ENCODE measurements at regions not wholly inside any gene's neighbourhood (a gene's known extent, or its start where the extent isn't known, plus 50 kb on each side); places are given as distances from the start of the nearest gene placed in this dataset.

DNA sequence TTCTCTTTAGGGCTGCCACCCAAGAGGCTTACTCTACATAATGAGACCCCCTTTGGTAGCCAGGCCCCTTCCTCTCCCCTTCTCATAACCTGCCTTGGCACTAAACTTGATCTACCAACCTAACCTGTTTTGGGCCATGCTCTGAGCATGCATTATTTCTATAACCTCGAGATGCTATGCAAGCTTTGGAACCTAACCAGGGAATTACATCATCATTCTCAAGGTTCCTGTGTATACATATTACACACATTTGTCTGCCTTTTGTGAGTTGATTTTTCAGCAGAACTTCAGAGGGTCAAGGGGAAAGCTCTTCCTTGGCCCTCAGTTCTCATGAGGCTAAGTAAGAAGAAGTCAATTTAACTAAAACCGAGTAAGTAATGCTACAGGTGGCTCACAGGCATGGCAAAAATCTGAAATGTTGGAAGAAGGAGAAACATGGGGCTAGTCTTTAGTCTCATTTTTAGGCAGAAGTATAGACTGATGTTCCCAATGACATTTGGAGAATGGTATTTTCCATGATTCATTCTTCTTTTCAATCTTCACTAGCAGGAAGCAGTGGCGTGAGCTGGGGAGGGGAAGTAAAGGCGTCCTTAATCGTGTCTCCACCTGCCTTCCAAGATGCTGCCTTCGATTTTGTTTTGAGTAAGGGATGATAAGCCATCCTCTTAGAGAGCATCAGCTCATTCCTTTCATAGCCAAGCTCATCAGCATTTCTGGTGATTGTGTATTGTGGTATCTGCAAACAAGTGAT is 308.4 kb downstream of the ABCC12 start:
- ChIA-PET POLR2A (no interaction called here), CTCF (ENCODE audit: low intra/inter-chr PET ratio) (no interaction called here)
- BruUV-seq (replicated peaks), result no TSS peak
- Histone ChIP-seq H2AFZ (ENCODE audit: low read depth, low read length) (no peak overlapping the region), H3K4me2 (ENCODE audit: insufficient read depth, low read length) (no peak overlapping the region), H3K27ac (ENCODE audit: extremely low read depth, low read depth, low read length) (no peak overlapping the region), H3K9me1 (ENCODE audit: control insufficient read depth, insufficient read depth, low read length) (no peaks in the 10 kb centered on the region), H3K79me2 (ENCODE audit: control insufficient read depth, insufficient read depth, low read length) (no peaks in the 10 kb centered on the region), H3K4me3 (no peak overlapping the region), H3K4me1 (replicated peaks in 1 of 2; ENCODE audit: control insufficient read depth in 2 of 2, insufficient read depth in 2 of 2, low read length in 2 of 2) (no peaks in the 10 kb centered on the region), H3K27me3 (ENCODE audit: control insufficient read depth in 2 of 2, insufficient read depth in 2 of 2, low read length in 2 of 2) (no peaks in the 10 kb centered on the region), H3K9ac (ENCODE audit: insufficient read depth in 1 of 2, low read depth in 2 of 2, low read length in 2 of 2) (no peak overlapping the region), H4K20me1 (replicated peaks; ENCODE audit: control insufficient read depth, insufficient read depth, low read length) (no peaks in the 10 kb centered on the region; the same call in 1 of the 2 replicates), H3K9me3 (replicated peaks; ENCODE audit: control insufficient read depth, insufficient read depth, low read depth, low read length) (no peaks in the 10 kb centered on the region), H3K36me3 (ENCODE audit: control insufficient read depth, insufficient read depth, low read length) (no peaks in the 10 kb centered on the region)
- FAIRE-seq, result no peak
- intact Hi-C loops (cut with micrococcal nuclease), result no loop called here
- no peak for ATAC-seq
- no peak for DNase-seq (ENCODE audit: extremely low read depth in 1 of 4, low spot score in 3 of 4)
- in situ Hi-C loops (cut with MboI), result no loop called here
- 0% methylated on average over 6 of the region's 6 CpGs for WGBS (ENCODE audit: insufficient coverage, low coverage, missing lambda C conversion rate)
- TF ChIP-seq NCOA2 (IDR thresholded peaks at IDR 0.05; ENCODE audit: partially characterized antibody in 2 of 2) (no peak), ZBTB11 (CRISPR knock-in tag; IDR thresholded peaks at IDR 0.05) (no peak), EZH2 (IDR thresholded peaks at IDR 0.05; ENCODE audit: borderline replicate concordance, low read depth, low read length) (no peak), ZNF354B (CRISPR knock-in tag; IDR thresholded peaks at IDR 0.05) (no peak), ZNF830 (CRISPR knock-in tag; IDR thresholded peaks at IDR 0.05) (no peak), TAF9B (IDR thresholded peaks at IDR 0.05; ENCODE audit: partially characterized antibody) (no peak), ATF1 (CRISPR knock-in tag; IDR thresholded peaks at IDR 0.05) (no peak), ATF1 (tag; IDR thresholded peaks at IDR 0.05) (no peak), E2F8 (IDR thresholded peaks at IDR 0.05; ENCODE audit: low read depth, partially characterized antibody) (no peak), ZNF282 (CRISPR knock-in tag; IDR thresholded peaks at IDR 0.05) (no peak)
